ENCODE measurements at regions not wholly inside any gene's neighbourhood (a gene's known extent, or its start where the extent isn't known, plus 50 kb on each side); places are given as distances from the start of the nearest gene placed in this dataset.

GRCh38 chr9:99322299-99322698 is 100.2 kb downstream of the SEC61B start (continued):
- TF ChIP-seq CTCF (IDR thresholded peaks at IDR 0.05; ENCODE audit: control extremely low read depth in 1 of 3, insufficient read depth in 1 of 3, low read depth in 1 of 3, low read length in 3 of 3): no peak
- no peak for TF ChIP-seq ASH2L (IDR thresholded peaks at IDR 0.05; ENCODE audit: low read length)
- TF ChIP-seq POLR2A (IDR thresholded peaks at IDR 0.05; ENCODE audit: control extremely low read depth in 1 of 2, low read depth in 2 of 2, low read length in 2 of 2): no peak
- TF ChIP-seq RXRA (IDR thresholded peaks at IDR 0.05; ENCODE audit: insufficient read depth, low read depth, low read length): no peak
- TF ChIP-seq ZNF274 (IDR thresholded peaks at IDR 0.05; ENCODE audit: borderline replicate concordance, extremely low read depth, low read length): no peak
- TF ChIP-seq NANOG (IDR thresholded peaks at IDR 0.05; ENCODE audit: insufficient read depth, low read depth, low read length, poor library complexity, severe bottlenecking): no peak
